Small intestine (tissue), 7 donors: ENCODE measurements at regions not wholly inside any gene's neighbourhood (a gene's known extent, or its start where the extent isn't known, plus 50 kb on each side); places are given as distances from the start of the nearest gene placed in this dataset.

ENCODE experiments used
- DNase-seq, 2 donors: peaks; one replicate each; pipeline versions ENCODE4 v3.0.0 to v3.0.0-alpha.2; 2013
- FAIRE-seq: peaks from 2 replicates; lab custom pipeline; 2012; peaks lifted over from hg19 to GRCh38; lab: Jason Lieb, UNC
- H3K27ac ChIP-seq, 3 donors: one replicate each; pipeline ENCODE4 v1.5.1; 2013; ENCODE audit warnings: low read length in 2 of 3, mild to moderate bottlenecking in 2 of 3, control low read depth in 1 of 3, inconsistent platforms in 1 of 3, low read depth in 1 of 3, moderate library complexity in 1 of 3
- H3K27me3 ChIP-seq, 3 donors: one replicate each; pipeline ENCODE4 v1.6.1; 2013; ENCODE audit warnings: low read length in 3 of 3, inconsistent platforms in 1 of 3; ENCODE audit not compliant: control insufficient read depth in 3 of 3, insufficient read depth in 3 of 3
- H3K36me3 ChIP-seq, 3 donors: one replicate each; pipeline ENCODE4 v1.6.1; 2013; ENCODE audit warnings: low read length in 3 of 3, inconsistent platforms in 1 of 3, low read depth in 1 of 3, mild to moderate bottlenecking in 1 of 3, moderate library complexity in 1 of 3; ENCODE audit not compliant: control insufficient read depth in 3 of 3, insufficient read depth in 2 of 3
- H3K4me1 ChIP-seq, 3 donors: one replicate each; pipeline ENCODE4 v1.6.1; 2013; ENCODE audit warnings: low read length in 2 of 3, inconsistent platforms in 1 of 3, low read depth in 1 of 3, mild to moderate bottlenecking in 1 of 3, moderate library complexity in 1 of 3; ENCODE audit not compliant: control insufficient read depth in 3 of 3, insufficient read depth in 2 of 3
- H3K4me3 ChIP-seq, 3 donors: one replicate each; pipeline ENCODE4 v1.5.1; 2013; ENCODE audit warnings: low read length in 3 of 3, control low read depth in 1 of 3, inconsistent platforms in 1 of 3, low read depth in 1 of 3, mild to moderate bottlenecking in 1 of 3, moderate library complexity in 1 of 3
- H3K9me3 ChIP-seq, 2 donors: one replicate each; pipeline ENCODE4 v1.6.1; 2013; ENCODE audit warnings: low read depth in 1 of 2, low read length in 1 of 2; ENCODE audit not compliant: control insufficient read depth in 2 of 2, insufficient read depth in 1 of 2
- WGBS, 3 donors: extraction: QIAGEN DNeasy Blood & Tissue Kit; methylation state at CpG; one replicate each; pipeline ENCODE4 v1.1.7; 2013; 5-methylcytosine and 5-hydroxymethylcytosine counted together
- donor health status: healthy with polysubstance abuse.
- donor health status: control.
- donor health status: control.
- donor health status: Bipolar disorder and iron deficiency.
- donor health status: healthy.

- Histone ChIP-seq H3K36me3 (no peaks in the 10 kb centered on the region), H3K27ac (no peak overlapping the region), H3K27me3 (no peaks in the 10 kb centered on the region), H3K4me1 (no peaks in the 10 kb centered on the region), H3K4me3 (no peak overlapping the region), H3K9me3 (no peaks in the 10 kb centered on the region)
- no peak for FAIRE-seq
- 82 to 84% (median 82%) methylated on average over 6 of the region's 6 CpGs for WGBS, 3 donors
- no peak for DNase-seq
Measured at GRCh38 chr7:47713595-47713994, 131.7 kb upstream of the TNS3 start.

GRCh38 chr7:47712416-47712815 lies 130.5 kb upstream of the TNS3 start:
- FAIRE-seq (no peak), DNase-seq (no peak)
- 85 to 92% (median 89%) methylated on average over 11 of the region's 11 CpGs for WGBS, 3 donors
- no peaks in the 10 kb centered on the region for H3K27me3 ChIP-seq
- no peaks in the 10 kb centered on the region for H3K36me3 ChIP-seq
- no peak overlapping the region for H3K4me3 ChIP-seq
- H3K27ac ChIP-seq, result no peak overlapping the region
- no peaks in the 10 kb centered on the region for H3K9me3 ChIP-seq
- no peaks in the 10 kb centered on the region for H3K4me1 ChIP-seq

GRCh38 chr7:47711776-47712175 lies 129.9 kb upstream of the TNS3 start:
- Histone ChIP-seq H3K36me3 (no peaks in the 10 kb centered on the region), H3K9me3 (no peaks in the 10 kb centered on the region), H3K4me1 (no peaks in the 10 kb centered on the region), H3K27ac (no peak overlapping the region), H3K4me3 (no peak overlapping the region), H3K27me3 (no peaks in the 10 kb centered on the region)
- 93 to 96% (median 96%) methylated on average over 12 of the region's 12 CpGs for WGBS, 3 donors
- FAIRE-seq (no peak), DNase-seq (no peak)

GRCh38 chr7:47710201-47710935 lies 128.5 kb upstream of the TNS3 start:
- Histone ChIP-seq H3K4me3 (no peak overlapping the region), H3K27me3 (no peaks in the 10 kb centered on the region), H3K36me3 (no peaks in the 10 kb centered on the region), H3K9me3 (no peaks in the 10 kb centered on the region), H3K4me1 (no peaks in the 10 kb centered on the region), H3K27ac (no peak overlapping the region)
- WGBS, 3 donors, result 83 to 87% (median 86%) methylated on average over 13 to 15 of the region's 15 CpGs
- DNase-seq, result no peak
- no peak for FAIRE-seq

- no peaks in the 10 kb centered on the region for H3K27me3 ChIP-seq
- H3K27ac ChIP-seq, result no peak overlapping the region
- WGBS, 3 donors, result 93 to 95% (median 94%) methylated on average over 5 to 6 of the region's 6 CpGs
- no peaks in the 10 kb centered on the region for H3K4me1 ChIP-seq
- H3K36me3 ChIP-seq, result no peaks in the 10 kb centered on the region
- no peak overlapping the region for H3K4me3 ChIP-seq
- H3K9me3 ChIP-seq, result no peaks in the 10 kb centered on the region
- FAIRE-seq (no peak), DNase-seq (no peak)
Measured at GRCh38 chr7:47709451-47709850, 127.5 kb upstream of the TNS3 start.

- Histone ChIP-seq H3K36me3 (no peaks in the 10 kb centered on the region), H3K4me1 (no peaks in the 10 kb centered on the region), H3K27ac (no peak overlapping the region), H3K9me3 (no peaks in the 10 kb centered on the region), H3K4me3 (no peak overlapping the region), H3K27me3 (no peaks in the 10 kb centered on the region)
- no peak for DNase-seq
- WGBS, 3 donors, result 74 to 83% (median 78%) methylated on average over 4 of the region's 4 CpGs
- no peak for FAIRE-seq
Measured at GRCh38 chr7:47709051-47709450, 127.1 kb upstream of the TNS3 start.

GRCh38 chr7:47707583-47707982 lies 125.7 kb upstream of the TNS3 start:
- Histone ChIP-seq H3K36me3 (no peaks in the 10 kb centered on the region), H3K9me3 (peaks cover 0 to 1% of the 10 kb centered on the region in 2 donors), H3K4me3 (no peak overlapping the region), H3K27me3 (no peaks in the 10 kb centered on the region), H3K27ac (no peak overlapping the region), H3K4me1 (no peaks in the 10 kb centered on the region)
- FAIRE-seq (no peak), DNase-seq (no peak)
- WGBS, 3 donors, result 89 to 97% (median 95%) methylated on average over 6 of the region's 6 CpGs

GRCh38 chr7:47704936-47705335 lies 123.0 kb upstream of the TNS3 start:
- Histone ChIP-seq H3K4me3 (no peak overlapping the region), H3K4me1 (no peaks in the 10 kb centered on the region), H3K27ac (no peak overlapping the region), H3K9me3 (peaks cover 0 to 1% of the 10 kb centered on the region in 2 donors), H3K27me3 (no peaks in the 10 kb centered on the region), H3K36me3 (no peaks in the 10 kb centered on the region)
- FAIRE-seq, result peak; percentile 44
- DNase-seq, result no peak
- 83 to 91% (median 84%) methylated on average over 2 of the region's 2 CpGs for WGBS, 3 donors

- 64 to 81% (median 70%) methylated on average over 1 of the region's 1 CpG for WGBS, 3 donors
Measured at GRCh38 chr7:47702080-47702479, 120.2 kb upstream of the TNS3 start.

More at GRCh38 chr7:47702080-47702479, 120.2 kb upstream of the TNS3 start:
- H3K9me3 ChIP-seq, result peaks cover 0 to 1% of the 10 kb centered on the region in 2 donors
- H3K27me3 ChIP-seq, result no peaks in the 10 kb centered on the region
- no peak overlapping the region for H3K4me3 ChIP-seq
- DNase-seq (no peak), FAIRE-seq (no peak)
- no peaks in the 10 kb centered on the region for H3K36me3 ChIP-seq
- no peaks in the 10 kb centered on the region for H3K4me1 ChIP-seq
- no peak overlapping the region for H3K27ac ChIP-seq
